HG02840 (cell line): ENCODE measurements at regions not wholly inside any gene's neighbourhood (a gene's known extent, or its start where the extent isn't known, plus 50 kb on each side); places are given as distances from the start of the nearest gene placed in this dataset.

Experiments
- ATAC-seq: cut with Tn5 transposase; IDR thresholded peaks from one replicate; pipeline ENCODE4 v1.9.1; 2021; ENCODE audit warnings: mild to moderate bottlenecking, moderate library complexity, moderate number of reproducible peaks; ENCODE audit not compliant: unreplicated experiment, low FRiP score

- ATAC-seq: no peak
Measured at GRCh38 chr2:59658906-59659635, 894.4 kb downstream of the BCL11A start.

- ATAC-seq: no peak
Measured at GRCh38 chr2:59655809-59656208, 897.6 kb downstream of the BCL11A start.

GRCh38 chr2:59654710-59655109 is 898.7 kb downstream of the BCL11A start:
- ATAC-seq: no peak

GRCh38 chr2:59653164-59653563 is 900.3 kb downstream of the BCL11A start:
- ATAC-seq: no peak

GRCh38 chr2:59630789-59631188 is 922.7 kb downstream of the BCL11A start:
- no peak for ATAC-seq

- no peak for ATAC-seq
Measured at GRCh38 chr2:59627599-59627998, 925.9 kb downstream of the BCL11A start.

- ATAC-seq: no peak
Measured at GRCh38 chr2:59622599-59623308, 930.7 kb downstream of the BCL11A start.

GRCh38 chr2:59604123-59604522 is 949.3 kb downstream of the BCL11A start:
- no peak for ATAC-seq

- no peak for ATAC-seq
Measured at GRCh38 chr2:59594671-59595222, 958.7 kb downstream of the BCL11A start.

- no peak for ATAC-seq
Measured at GRCh38 chr2:59590798-59591197, 962.7 kb downstream of the BCL11A start.

- no peak for ATAC-seq
Measured at GRCh38 chr2:59589881-59590280, 963.6 kb downstream of the BCL11A start.

- no peak for ATAC-seq
Measured at GRCh38 chr2:59588286-59588685, 965.2 kb downstream of the BCL11A start.

- ATAC-seq: no peak
Measured at GRCh38 chr2:59586176-59586575, 967.3 kb downstream of the BCL11A start.

GRCh38 chr2:59585655-59586054 is 967.8 kb downstream of the BCL11A start:
- no peak for ATAC-seq

- ATAC-seq: no peak
Measured at GRCh38 chr2:59584958-59585357, 968.5 kb downstream of the BCL11A start.

- ATAC-seq: no peak
Measured at GRCh38 chr2:59583173-59583765, 970.2 kb downstream of the BCL11A start.

GRCh38 chr2:59578349-59578748 is 975.1 kb downstream of the BCL11A start:
- ATAC-seq: no peak

- no peak for ATAC-seq
Measured at GRCh38 chr2:59575191-59575590, 978.3 kb downstream of the BCL11A start.

GRCh38 chr2:59572227-59572626 is 981.2 kb downstream of the BCL11A start:
- ATAC-seq: no peak

- ATAC-seq: no peak
Measured at GRCh38 chr2:59570818-59571217, 982.6 kb downstream of the BCL11A start.

- no peak for ATAC-seq
Measured at GRCh38 chr2:59569124-59569523, 984.3 kb downstream of the BCL11A start.
